Breast epithelium (tissue), 4 donors: ENCODE measurements at regions not wholly inside any gene's neighbourhood (a gene's known extent, or its start where the extent isn't known, plus 50 kb on each side); places are given as distances from the start of the nearest gene placed in this dataset.
"Not testable (repeated sequence)": the region's sequence is repeated elsewhere in the genome, so short reads cannot be mapped to it uniquely, and the experiment has no call there.

Experiments used
- DNase-seq, 2 donors: peaks; one replicate each; pipeline ENCODE4 v3.0.0-alpha.2; 2019; ENCODE audit warnings: low spot score in 2 of 2
- H3K27ac ChIP-seq, 2 donors: fragments of 200-600 bp; sonication (generic) in 1 of 2; one replicate each; pipeline ENCODE4 v1.5.1; 2016 to 2019; ENCODE audit warnings: mild to moderate bottlenecking in 1 of 2
- H3K27me3 ChIP-seq, 2 donors: fragments of 200-600 bp; sonication (generic) in 1 of 2; one replicate each; pipeline versions ENCODE4 v1.5.1 to v1.6.0; 2017 to 2019; ENCODE audit warnings: control low read depth in 1 of 2, mild to moderate bottlenecking in 1 of 2
- H3K36me3 ChIP-seq: fragments of 200-600 bp; one replicate; pipeline ENCODE4 v1.5.1; 2019
- H3K4me1 ChIP-seq, 2 donors: fragments of 200-600 bp; sonication (generic); one replicate each; pipeline ENCODE4 v1.5.1; 2016 to 2019; ENCODE audit warnings: control low read depth in 1 of 2
- H3K4me3 ChIP-seq, 3 donors: fragments of 200-600 bp; sonication (generic); 1 replicate in 2 of 3; 2 replicates in 1 of 3; pipeline ENCODE4 v1.5.1; 2016 to 2019; ENCODE audit warnings: mild to moderate bottlenecking in 3 of 3, moderate library complexity in 2 of 3
- H3K9me3 ChIP-seq, 2 donors: fragments of 200-600 bp; sonication (generic) in 1 of 2; one replicate each; pipeline ENCODE4 v1.5.1; 2016 to 2019; ENCODE audit warnings: control low read depth in 1 of 2
- CTCF ChIP-seq, 3 donors: fragments of 450-650 bp; IDR thresholded peaks; one replicate each; pipeline ENCODE4 v1.5.1; 2016 to 2017; ENCODE audit warnings: antibody characterized with exemption in 3 of 3, mild to moderate bottlenecking in 3 of 3, moderate library complexity in 3 of 3
- POLR2A ChIP-seq: fragments of 450-650 bp; IDR thresholded peaks from one replicate; pipeline ENCODE4 v1.6.1; 2016; ENCODE audit warnings: antibody characterized with exemption, mild to moderate bottlenecking, moderate library complexity
- POLR2AphosphoS5 ChIP-seq, 3 donors: sonication (generic); formaldehyde crosslinking; IDR thresholded peaks; one replicate each; pipeline ENCODE4 v1.6.1; 2017; ENCODE audit warnings: antibody characterized with exemption in 3 of 3
- intact Hi-C: fragments of 100-400 bp; cut with DNase I; formaldehyde crosslinking; loops from one replicate; pipeline ENCODE4 v1.15.1; 2023; ENCODE audit warnings: low total_unique reads

- no peak for DNase-seq
- Histone ChIP-seq H3K4me3 (no peak overlapping the region), H3K4me1 (no peaks in the 10 kb centered on the region), H3K27me3 (no peaks in the 10 kb centered on the region), H3K36me3 (no peaks in the 10 kb centered on the region), H3K27ac (no peak overlapping the region), H3K9me3 (no peaks in the 10 kb centered on the region)
- intact Hi-C loops = no loop called here
- TF ChIP-seq POLR2AphosphoS5 (IDR thresholded peaks at IDR 0.05) (no peak), POLR2A (no peak), CTCF (IDR thresholded peaks at IDR 0.05) (no peak)
Observed at GRCh38 chr15:30794388-30794787, 109.3 kb upstream of the FAN1 start.

GRCh38 chr15:30799565-30799964, 104.2 kb upstream of the FAN1 start:
- H3K4me3 ChIP-seq, DNase-seq, H3K27ac ChIP-seq, intact Hi-C loops, H3K4me1 ChIP-seq, H3K9me3 ChIP-seq, H3K36me3 ChIP-seq, H3K27me3 ChIP-seq: not testable (repeated sequence)

GRCh38 chr15:30801140-30801895, 102.4 kb upstream of the FAN1 start:
- H3K36me3 ChIP-seq, H3K4me1 ChIP-seq, H3K4me3 ChIP-seq, H3K9me3 ChIP-seq, DNase-seq, H3K27me3 ChIP-seq, intact Hi-C loops, H3K27ac ChIP-seq: not testable (repeated sequence)

DNA sequence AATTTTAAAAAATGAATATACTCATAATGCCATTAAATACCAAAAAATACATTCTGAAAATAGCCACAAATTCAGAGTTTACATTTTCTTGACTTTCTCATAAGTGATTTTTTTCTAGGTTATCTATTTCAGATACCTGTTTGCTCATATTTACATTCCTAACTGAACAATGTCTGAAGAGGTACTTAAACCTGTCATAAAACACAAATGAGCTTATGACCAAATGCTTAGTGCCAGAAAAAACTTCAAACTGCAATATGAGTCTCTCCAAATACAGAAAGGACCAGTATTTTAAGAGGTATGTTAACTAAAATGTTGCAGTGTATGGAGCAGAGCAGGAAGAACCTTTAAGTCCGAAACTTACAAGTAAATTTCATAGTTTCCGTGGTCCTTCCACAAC, 101.7 kb upstream of the FAN1 start:
- DNase-seq, H3K9me3 ChIP-seq, intact Hi-C loops, H3K4me1 ChIP-seq, H3K4me3 ChIP-seq, H3K27me3 ChIP-seq, H3K36me3 ChIP-seq, H3K27ac ChIP-seq: not testable (repeated sequence)

GRCh38 chr15:30803703-30804102, 100.0 kb upstream of the FAN1 start:
- H3K4me1 ChIP-seq, H3K27me3 ChIP-seq, H3K4me3 ChIP-seq, intact Hi-C loops, DNase-seq, H3K9me3 ChIP-seq, H3K27ac ChIP-seq, H3K36me3 ChIP-seq: not testable (repeated sequence)

DNA sequence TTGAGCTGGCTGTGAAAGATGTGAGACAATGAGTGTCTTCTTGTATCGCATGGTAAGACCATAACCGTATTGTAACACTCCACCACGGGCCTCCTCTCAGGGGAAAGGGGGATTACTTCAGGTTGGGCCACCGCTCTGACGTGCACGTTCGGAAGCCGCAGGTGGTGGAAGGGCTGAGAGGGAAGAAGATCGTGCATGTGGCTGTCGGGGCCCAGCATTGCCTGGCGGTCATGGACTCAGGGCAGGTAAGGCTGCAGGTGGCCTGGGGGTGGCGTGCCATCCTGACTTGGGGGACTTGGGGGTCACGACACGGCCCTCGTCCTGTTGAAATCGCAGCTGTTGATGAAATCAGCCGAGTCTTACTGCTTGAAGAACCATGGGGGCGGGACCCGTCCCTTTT, 87.3 kb upstream of the FAN1 start:
- DNase-seq = no peak
- Histone ChIP-seq H3K36me3 (no peaks in the 10 kb centered on the region), H3K27me3 (no peaks in the 10 kb centered on the region), H3K9me3 (no peaks in the 10 kb centered on the region), H3K4me3 (no peak overlapping the region), H3K4me1 (no peaks in the 10 kb centered on the region), H3K27ac (no peak overlapping the region)
- TF ChIP-seq POLR2A = no peak
- TF ChIP-seq CTCF (IDR thresholded peaks at IDR 0.05) = no peak
- TF ChIP-seq POLR2AphosphoS5 (IDR thresholded peaks at IDR 0.05) = no peak
- intact Hi-C loops = no loop called here

- H3K36me3 ChIP-seq, intact Hi-C loops, H3K27ac ChIP-seq, H3K4me1 ChIP-seq, H3K9me3 ChIP-seq, H3K27me3 ChIP-seq, DNase-seq: not testable (repeated sequence)
- peak overlapping the region in 1 of 3 donors; percentile 13 for H3K4me3 ChIP-seq
Observed at GRCh38 chr15:30823068-30823813, 80.5 kb upstream of the FAN1 start.
